ENCODE measurements at regions not wholly inside any gene's neighbourhood (a gene's known extent, or its start where the extent isn't known, plus 50 kb on each side); places are given as distances from the start of the nearest gene placed in this dataset.

- H3K23ac ChIP-seq (ENCODE audit: low read length in 2 of 2): no peak overlapping the region
- H2BK5ac ChIP-seq (ENCODE audit: low read depth, low read length, poor library complexity, severe bottlenecking): no peak overlapping the region
- no peaks in the 10 kb centered on the region for H3K4me1 ChIP-seq (ENCODE audit: control insufficient read depth, insufficient read depth, low read depth, low read length)
- H2BK120ac ChIP-seq (ENCODE audit: low read depth, low read length): no peak overlapping the region
- H3K14ac ChIP-seq (ENCODE audit: low read length in 2 of 2): no peak overlapping the region
- H2BK15ac ChIP-seq (ENCODE audit: low read depth, poor library complexity, severe bottlenecking): no peak overlapping the region
- no peak overlapping the region for H3K27ac ChIP-seq (ENCODE audit: low read length, poor library complexity, severe bottlenecking)
- H3K4me2 ChIP-seq (ENCODE audit: low read length, poor library complexity, severe bottlenecking): no peak overlapping the region
- H3K18ac ChIP-seq (ENCODE audit: low read depth in 1 of 2, low read length in 2 of 2): no peak overlapping the region
- no peak overlapping the region for H2AK5ac ChIP-seq (ENCODE audit: low read length, severe bottlenecking)
- H3K9me3 ChIP-seq (ENCODE audit: control insufficient read depth, low read length): no peaks in the 10 kb centered on the region
- H2AFZ ChIP-seq (ENCODE audit: low read depth, low read length): no peak overlapping the region
- H3K36me3 ChIP-seq (ENCODE audit: control insufficient read depth in 1 of 2, insufficient read depth in 2 of 2, low read depth in 1 of 2, low read length in 2 of 2): no peaks in the 10 kb centered on the region
- H3K27me3 ChIP-seq (ENCODE audit: control insufficient read depth in 1 of 2, insufficient read depth in 1 of 2, low read length in 2 of 2): peaks cover 0 to 11% of the 10 kb centered on the region in 2 experiments
- DNase-seq: no peak
- no peak overlapping the region for H3K9ac ChIP-seq (ENCODE audit: low read length)
- H4K91ac ChIP-seq (ENCODE audit: low read length): no peak overlapping the region
- no peak overlapping the region for H2BK12ac ChIP-seq (ENCODE audit: low read length in 2 of 2)
- no peak overlapping the region for H4K8ac ChIP-seq (ENCODE audit: low read length)
- no peaks in the 10 kb centered on the region for H3K79me1 ChIP-seq (replicated peaks; ENCODE audit: low read length, poor library complexity, severe bottlenecking)
- no peak overlapping the region for H3K4ac ChIP-seq (ENCODE audit: low read depth in 1 of 2, low read length in 2 of 2)
- H3K4me3 ChIP-seq (ENCODE audit: insufficient read depth in 1 of 2, low read depth in 1 of 2, low read length in 2 of 2): no peak overlapping the region
- 89% methylated on average over 1 of the region's 1 CpG for WGBS
Observed at GRCh38 chr2:64244037-64244416, 99.8 kb upstream of the PELI1 start.

GRCh38 chr2:64245631-64246030, 101.4 kb upstream of the PELI1 start:
- Histone ChIP-seq H3K27me3 (ENCODE audit: control insufficient read depth in 1 of 2, insufficient read depth in 1 of 2, low read length in 2 of 2) (peaks cover 0 to 11% of the 10 kb centered on the region in 2 experiments), H2BK120ac (ENCODE audit: low read depth, low read length) (no peak overlapping the region), H3K23ac (ENCODE audit: low read length in 2 of 2) (no peak overlapping the region), H3K79me1 (replicated peaks; ENCODE audit: low read length, poor library complexity, severe bottlenecking) (no peaks in the 10 kb centered on the region), H2AK5ac (ENCODE audit: low read length, severe bottlenecking) (no peak overlapping the region), H3K27ac (ENCODE audit: low read length, poor library complexity, severe bottlenecking) (no peak overlapping the region), H3K36me3 (ENCODE audit: control insufficient read depth in 1 of 2, insufficient read depth in 2 of 2, low read depth in 1 of 2, low read length in 2 of 2) (no peaks in the 10 kb centered on the region), H3K14ac (ENCODE audit: low read length in 2 of 2) (no peak overlapping the region), H3K4ac (ENCODE audit: low read depth in 1 of 2, low read length in 2 of 2) (no peak overlapping the region), H4K8ac (ENCODE audit: low read length) (no peak overlapping the region), H2BK12ac (ENCODE audit: low read length in 2 of 2) (no peak overlapping the region), H2BK5ac (ENCODE audit: low read depth, low read length, poor library complexity, severe bottlenecking) (no peak overlapping the region), H3K4me1 (ENCODE audit: control insufficient read depth, insufficient read depth, low read depth, low read length) (no peaks in the 10 kb centered on the region), H2AFZ (ENCODE audit: low read depth, low read length) (no peak overlapping the region), H3K4me3 (ENCODE audit: insufficient read depth in 1 of 2, low read depth in 1 of 2, low read length in 2 of 2) (no peak overlapping the region), H3K18ac (ENCODE audit: low read depth in 1 of 2, low read length in 2 of 2) (no peak overlapping the region), H2BK15ac (ENCODE audit: low read depth, poor library complexity, severe bottlenecking) (no peak overlapping the region), H3K4me2 (ENCODE audit: low read length, poor library complexity, severe bottlenecking) (no peak overlapping the region), H3K9me3 (ENCODE audit: control insufficient read depth, low read length) (no peaks in the 10 kb centered on the region), H3K9ac (ENCODE audit: low read length) (no peak overlapping the region), H4K91ac (ENCODE audit: low read length) (no peak overlapping the region)
- WGBS: no CpG with 5 or more reads among the region's 4 CpGs
- no peak for DNase-seq

- peaks cover 0 to 7% of the 10 kb centered on the region in 2 experiments for H3K27me3 ChIP-seq (ENCODE audit: control insufficient read depth in 1 of 2, insufficient read depth in 1 of 2, low read length in 2 of 2)
- H3K4me2 ChIP-seq (ENCODE audit: low read length, poor library complexity, severe bottlenecking): no peak overlapping the region
- no peak overlapping the region for H4K91ac ChIP-seq (ENCODE audit: low read length)
- no peak overlapping the region for H2AK5ac ChIP-seq (ENCODE audit: low read length, severe bottlenecking)
- H3K4ac ChIP-seq (ENCODE audit: low read depth in 1 of 2, low read length in 2 of 2): no peak overlapping the region
- no peak overlapping the region for H3K9ac ChIP-seq (ENCODE audit: low read length)
- DNase-seq: no peak
- H2AFZ ChIP-seq (ENCODE audit: low read depth, low read length): no peak overlapping the region
- no peak overlapping the region for H2BK15ac ChIP-seq (ENCODE audit: low read depth, poor library complexity, severe bottlenecking)
- no peak overlapping the region for H3K18ac ChIP-seq (ENCODE audit: low read depth in 1 of 2, low read length in 2 of 2)
- no peak overlapping the region for H3K4me3 ChIP-seq (ENCODE audit: insufficient read depth in 1 of 2, low read depth in 1 of 2, low read length in 2 of 2)
- H4K8ac ChIP-seq (ENCODE audit: low read length): no peak overlapping the region
- H3K36me3 ChIP-seq (ENCODE audit: control insufficient read depth in 1 of 2, insufficient read depth in 2 of 2, low read depth in 1 of 2, low read length in 2 of 2): no peaks in the 10 kb centered on the region
- no peak overlapping the region for H2BK5ac ChIP-seq (ENCODE audit: low read depth, low read length, poor library complexity, severe bottlenecking)
- H2BK120ac ChIP-seq (ENCODE audit: low read depth, low read length): no peak overlapping the region
- 80% methylated on average over 1 of the region's 1 CpG for WGBS
- no peaks in the 10 kb centered on the region for H3K4me1 ChIP-seq (ENCODE audit: control insufficient read depth, insufficient read depth, low read depth, low read length)
- H3K9me3 ChIP-seq (ENCODE audit: control insufficient read depth, low read length): no peaks in the 10 kb centered on the region
- H2BK12ac ChIP-seq (ENCODE audit: low read length in 2 of 2): no peak overlapping the region
- H3K27ac ChIP-seq (ENCODE audit: low read length, poor library complexity, severe bottlenecking): no peak overlapping the region
- no peaks in the 10 kb centered on the region for H3K79me1 ChIP-seq (replicated peaks; ENCODE audit: low read length, poor library complexity, severe bottlenecking)
- H3K23ac ChIP-seq (ENCODE audit: low read length in 2 of 2): no peak overlapping the region
- H3K14ac ChIP-seq (ENCODE audit: low read length in 2 of 2): no peak overlapping the region
Observed at GRCh38 chr2:64246962-64247361, 102.7 kb upstream of the PELI1 start.

- no peak overlapping the region for H3K4ac ChIP-seq (ENCODE audit: low read depth in 1 of 2, low read length in 2 of 2)
- H3K4me3 ChIP-seq (ENCODE audit: insufficient read depth in 1 of 2, low read depth in 1 of 2, low read length in 2 of 2): no peak overlapping the region
- no peaks in the 10 kb centered on the region for H3K4me1 ChIP-seq (ENCODE audit: control insufficient read depth, insufficient read depth, low read depth, low read length)
- H3K27ac ChIP-seq (ENCODE audit: low read length, poor library complexity, severe bottlenecking): no peak overlapping the region
- H2BK120ac ChIP-seq (ENCODE audit: low read depth, low read length): no peak overlapping the region
- DNase-seq: no peak
- no peak overlapping the region for H3K23ac ChIP-seq (ENCODE audit: low read length in 2 of 2)
- H3K27me3 ChIP-seq (ENCODE audit: control insufficient read depth in 1 of 2, insufficient read depth in 1 of 2, low read length in 2 of 2): peaks cover 0 to 7% of the 10 kb centered on the region in 2 experiments
- H2AK5ac ChIP-seq (ENCODE audit: low read length, severe bottlenecking): no peak overlapping the region
- H3K9me3 ChIP-seq (ENCODE audit: control insufficient read depth, low read length): no peaks in the 10 kb centered on the region
- no peak overlapping the region for H2BK5ac ChIP-seq (ENCODE audit: low read depth, low read length, poor library complexity, severe bottlenecking)
- H3K14ac ChIP-seq (ENCODE audit: low read length in 2 of 2): no peak overlapping the region
- H2BK15ac ChIP-seq (ENCODE audit: low read depth, poor library complexity, severe bottlenecking): no peak overlapping the region
- no peak overlapping the region for H2BK12ac ChIP-seq (ENCODE audit: low read length in 2 of 2)
- 93% methylated on average over 2 of the region's 3 CpGs for WGBS
- no peaks in the 10 kb centered on the region for H3K36me3 ChIP-seq (ENCODE audit: control insufficient read depth in 1 of 2, insufficient read depth in 2 of 2, low read depth in 1 of 2, low read length in 2 of 2)
- no peak overlapping the region for H4K8ac ChIP-seq (ENCODE audit: low read length)
- no peaks in the 10 kb centered on the region for H3K79me1 ChIP-seq (replicated peaks; ENCODE audit: low read length, poor library complexity, severe bottlenecking)
- H3K4me2 ChIP-seq (ENCODE audit: low read length, poor library complexity, severe bottlenecking): no peak overlapping the region
- no peak overlapping the region for H3K9ac ChIP-seq (ENCODE audit: low read length)
- H4K91ac ChIP-seq (ENCODE audit: low read length): no peak overlapping the region
- no peak overlapping the region for H2AFZ ChIP-seq (ENCODE audit: low read depth, low read length)
- no peak overlapping the region for H3K18ac ChIP-seq (ENCODE audit: low read depth in 1 of 2, low read length in 2 of 2)
Observed at GRCh38 chr2:64249426-64249825, 105.2 kb upstream of the PELI1 start.
